ENCODE measurements at regions not wholly inside any gene's neighbourhood (a gene's known extent, or its start where the extent isn't known, plus 50 kb on each side); places are given as distances from the start of the nearest gene placed in this dataset.

DNA sequence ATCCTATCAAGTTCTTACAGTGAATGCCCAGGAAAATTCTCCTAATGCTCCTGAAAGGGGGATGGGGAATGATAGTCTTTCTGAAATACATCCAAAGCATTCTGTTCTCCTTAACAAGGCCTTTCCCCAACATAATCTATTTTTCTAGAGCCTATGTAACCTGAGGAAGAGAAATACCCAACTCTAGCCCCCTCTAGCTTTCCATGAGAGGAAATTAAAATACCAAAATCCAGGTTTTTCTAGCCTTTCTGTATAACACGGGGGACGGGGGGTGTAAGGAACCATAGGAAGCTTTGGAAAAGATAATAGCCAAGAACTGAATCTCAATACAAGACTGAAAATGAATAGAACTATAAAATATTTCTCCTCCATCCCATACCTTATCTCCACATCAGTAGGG is 815.9 kb downstream of the SLITRK6 start:
- Histone ChIP-seq H3K9me3 (no peaks in the 10 kb centered on the region), H3K4me1 (no peaks in the 10 kb centered on the region), H3K27ac (no peak overlapping the region), H3K27me3 (no peaks in the 10 kb centered on the region), H3K36me3 (no peaks in the 10 kb centered on the region), H3K4me3 (no peak overlapping the region)
- WGBS, 5 donors = 81 to 91% (median 89%) methylated on average over 2 of the region's 2 CpGs
- DNase-seq = no peak
- intact Hi-C loops (cut with DNase I; ENCODE audit: low total_unique reads) = no loop called here
- TF ChIP-seq POLR2A (IDR thresholded peaks at IDR 0.05) (no peak), EP300 (IDR thresholded peaks at IDR 0.05) (no peak), POLR2AphosphoS5 (IDR thresholded peaks at IDR 0.05) (no peak)
- TF ChIP-seq, protein P1, sequence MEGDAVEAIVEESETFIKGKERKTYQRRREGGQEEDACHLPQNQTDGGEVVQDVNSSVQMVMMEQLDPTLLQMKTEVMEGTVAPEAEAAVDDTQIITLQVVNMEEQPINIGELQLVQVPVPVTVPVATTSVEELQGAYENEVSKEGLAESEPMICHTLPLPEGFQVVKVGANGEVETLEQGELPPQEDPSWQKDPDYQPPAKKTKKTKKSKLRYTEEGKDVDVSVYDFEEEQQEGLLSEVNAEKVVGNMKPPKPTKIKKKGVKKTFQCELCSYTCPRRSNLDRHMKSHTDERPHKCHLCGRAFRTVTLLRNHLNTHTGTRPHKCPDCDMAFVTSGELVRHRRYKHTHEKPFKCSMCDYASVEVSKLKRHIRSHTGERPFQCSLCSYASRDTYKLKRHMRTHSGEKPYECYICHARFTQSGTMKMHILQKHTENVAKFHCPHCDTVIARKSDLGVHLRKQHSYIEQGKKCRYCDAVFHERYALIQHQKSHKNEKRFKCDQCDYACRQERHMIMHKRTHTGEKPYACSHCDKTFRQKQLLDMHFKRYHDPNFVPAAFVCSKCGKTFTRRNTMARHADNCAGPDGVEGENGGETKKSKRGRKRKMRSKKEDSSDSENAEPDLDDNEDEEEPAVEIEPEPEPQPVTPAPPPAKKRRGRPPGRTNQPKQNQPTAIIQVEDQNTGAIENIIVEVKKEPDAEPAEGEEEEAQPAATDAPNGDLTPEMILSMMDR (IDR thresholded peaks at IDR 0.05) = no peak

DNA sequence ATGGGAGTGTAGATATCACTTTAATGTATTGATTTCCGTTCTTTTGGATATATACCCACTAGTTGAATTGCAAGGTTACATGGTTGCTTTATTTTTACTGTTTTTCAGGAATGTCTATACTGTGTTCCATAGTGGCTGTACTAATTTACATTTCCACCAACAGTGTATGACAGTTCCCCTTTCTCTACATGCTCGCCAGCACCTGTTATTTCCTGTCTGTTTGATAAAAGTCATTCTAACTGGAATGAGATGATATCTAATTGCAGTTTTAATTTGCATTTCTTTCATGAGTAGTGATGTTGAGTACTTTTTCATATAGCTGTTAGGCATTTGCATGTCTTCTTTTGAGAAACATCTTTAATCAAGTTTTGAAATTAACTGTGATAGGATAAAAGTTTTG is 818.6 kb downstream of the SLITRK6 start:
- Histone ChIP-seq H3K4me1 (no peaks in the 10 kb centered on the region), H3K27ac (no peak overlapping the region), H3K9me3 (no peaks in the 10 kb centered on the region), H3K4me3 (no peak overlapping the region), H3K36me3 (no peaks in the 10 kb centered on the region), H3K27me3 (no peaks in the 10 kb centered on the region)
- DNase-seq = no peak
- TF ChIP-seq POLR2AphosphoS5 (IDR thresholded peaks at IDR 0.05) (no peak), EP300 (IDR thresholded peaks at IDR 0.05) (no peak), POLR2A (IDR thresholded peaks at IDR 0.05) (no peak)
- TF ChIP-seq, protein P1 (IDR thresholded peaks at IDR 0.05) = no peak
- intact Hi-C loops (cut with DNase I; ENCODE audit: low total_unique reads) = no loop called here
- 40 to 80% (median 69%) methylated on average over 2 of the region's 2 CpGs for WGBS, 5 donors

DNA sequence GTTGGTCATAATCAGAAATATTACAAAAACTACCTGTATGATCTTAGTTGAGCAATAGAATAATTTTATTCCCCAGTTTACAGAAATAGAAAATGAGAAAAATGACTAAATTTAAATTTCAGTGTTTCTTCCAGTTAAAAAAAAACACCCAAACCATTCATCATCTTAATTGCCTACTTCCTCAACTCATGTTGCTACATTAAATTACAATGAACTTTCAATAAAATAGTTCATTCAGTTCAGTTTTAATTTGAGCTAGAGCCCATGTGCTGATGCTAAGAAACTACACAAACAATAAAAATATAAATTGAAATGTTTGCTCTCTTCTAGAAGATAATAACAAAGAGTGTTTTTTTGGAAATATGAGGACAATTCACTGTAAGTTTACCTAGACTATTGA is 820.4 kb downstream of the SLITRK6 start:
- no peak overlapping the region for H3K27ac ChIP-seq
- H3K4me1 ChIP-seq = no peaks in the 10 kb centered on the region
- no peaks in the 10 kb centered on the region for H3K27me3 ChIP-seq
- no peaks in the 10 kb centered on the region for H3K36me3 ChIP-seq
- TF ChIP-seq, protein P1 (IDR thresholded peaks at IDR 0.05) = no peak
- TF ChIP-seq EP300 (IDR thresholded peaks at IDR 0.05) = no peak
- no peak for TF ChIP-seq POLR2AphosphoS5 (IDR thresholded peaks at IDR 0.05)
- TF ChIP-seq POLR2A (IDR thresholded peaks at IDR 0.05) = no peak
- H3K9me3 ChIP-seq = no peaks in the 10 kb centered on the region
- intact Hi-C loops (cut with DNase I; ENCODE audit: low total_unique reads) = no loop called here
- H3K4me3 ChIP-seq = no peak overlapping the region
- no peak for DNase-seq

DNA sequence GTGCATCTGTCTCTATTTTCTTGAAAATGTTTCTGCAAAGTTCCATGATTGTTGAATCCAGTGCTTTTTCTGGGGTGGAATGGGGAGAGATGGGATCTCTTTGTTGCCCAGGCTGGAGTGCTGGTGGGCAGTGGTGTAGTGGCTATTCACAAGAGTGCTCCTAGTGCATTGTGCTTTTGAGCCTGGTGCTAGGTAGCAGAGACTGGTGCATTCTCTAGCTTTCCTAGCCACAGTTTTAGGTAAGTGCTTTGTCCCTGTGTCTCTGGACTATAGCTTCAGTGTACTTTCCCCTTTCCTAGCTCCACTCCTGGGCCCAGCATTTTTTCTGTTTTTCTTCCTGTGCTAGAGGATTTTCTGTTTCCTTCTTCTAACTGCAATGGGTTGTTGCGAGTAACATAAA is 825.6 kb downstream of the SLITRK6 start:
- no peaks in the 10 kb centered on the region for H3K36me3 ChIP-seq
- H3K27me3 ChIP-seq = no peaks in the 10 kb centered on the region
- intact Hi-C loops (cut with DNase I; ENCODE audit: low total_unique reads) = no loop called here
- no peak overlapping the region for H3K4me3 ChIP-seq
- H3K27ac ChIP-seq = no peak overlapping the region
- TF ChIP-seq EP300 (IDR thresholded peaks at IDR 0.05) (no peak), POLR2A (IDR thresholded peaks at IDR 0.05) (no peak)
- H3K4me1 ChIP-seq = no peaks in the 10 kb centered on the region
- peaks cover 0 to 7% (median 0%) of the 10 kb centered on the region in 4 donors for H3K9me3 ChIP-seq
- DNase-seq = no peak
- WGBS, 5 donors = 77 to 86% (median 79%) methylated on average over 1 of the region's 1 CpG

DNA sequence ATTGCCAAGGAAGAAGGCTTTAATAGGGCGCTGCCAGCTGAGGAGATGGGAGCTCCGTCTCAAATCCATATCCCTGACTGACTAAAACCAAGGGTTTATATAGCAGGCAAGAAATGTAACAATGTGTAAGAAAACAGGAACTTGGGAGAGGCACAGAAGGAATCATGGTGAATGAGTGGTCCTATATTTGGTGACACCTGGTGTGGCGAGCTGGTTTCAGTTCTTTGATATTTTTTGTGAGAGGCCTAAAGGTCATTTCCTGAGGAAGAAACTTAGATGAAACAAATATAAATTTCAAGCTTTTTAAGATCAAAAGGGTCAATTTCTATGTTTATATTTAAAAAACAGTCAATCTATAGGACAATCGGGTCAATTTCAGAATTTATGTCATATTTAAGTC is 826.3 kb downstream of the SLITRK6 start:
- H3K4me3 ChIP-seq = no peak overlapping the region
- DNase-seq = no peak
- intact Hi-C loops (cut with DNase I; ENCODE audit: low total_unique reads) = no loop called here
- no peak for TF ChIP-seq POLR2A (IDR thresholded peaks at IDR 0.05)
- no peak for TF ChIP-seq EP300 (IDR thresholded peaks at IDR 0.05)
- TF ChIP-seq, protein P1 (IDR thresholded peaks at IDR 0.05) = no peak
- TF ChIP-seq POLR2AphosphoS5 (IDR thresholded peaks at IDR 0.05) = no peak
- no peaks in the 10 kb centered on the region for H3K27me3 ChIP-seq
- no peaks in the 10 kb centered on the region for H3K36me3 ChIP-seq
- H3K9me3 ChIP-seq = peaks cover 0 to 7% (median 0%) of the 10 kb centered on the region in 4 donors
- WGBS, 5 donors = 83 to 96% (median 90%) methylated on average over 4 of the region's 4 CpGs
- no peaks in the 10 kb centered on the region for H3K4me1 ChIP-seq
- no peak overlapping the region for H3K27ac ChIP-seq

All from stomach (tissue), 8 donors.